Testis (tissue), 2 donors: ENCODE measurements at regions not wholly inside any gene's neighbourhood (a gene's known extent, or its start where the extent isn't known, plus 50 kb on each side); places are given as distances from the start of the nearest gene placed in this dataset.

ENCODE experiments used
- CTCF ChIP-seq, 3 experiments: fragments of 450-650 bp in 2 of 3; fragments of 200-600 bp in 1 of 3; sonication (generic) in 1 of 3; IDR thresholded peaks; one replicate each; pipeline ENCODE4 v1.5.1; 2016 to 2019; ENCODE audit warnings: antibody characterized with exemption in 3 of 3, mild to moderate bottlenecking in 2 of 3, moderate library complexity in 1 of 3
- POLR2A ChIP-seq: fragments of 450-650 bp; IDR thresholded peaks from one replicate; pipeline ENCODE4 v1.6.1; 2017; ENCODE audit warnings: antibody characterized with exemption, mild to moderate bottlenecking, moderate library complexity

- no peak for TF ChIP-seq CTCF (IDR thresholded peaks at IDR 0.05)
- no peak for TF ChIP-seq POLR2A
These were observed 130.3 kb upstream of the TPM1 start for GRCh38 chr15:62912282-62912681.
